Gastrocnemius medialis (tissue), 4 donors: ENCODE measurements at regions not wholly inside any gene's neighbourhood (a gene's known extent, or its start where the extent isn't known, plus 50 kb on each side); places are given as distances from the start of the nearest gene placed in this dataset.

Source experiments
- ATAC-seq, 2 donors: fragments of 150-250 bp; one replicate each; pipeline ENCODE4 v1.9.1; 2016
- DNase-seq, 2 donors: peaks; one replicate each; pipeline ENCODE4 v3.0.0-alpha.2; 2019
- H3K27ac ChIP-seq, 4 donors: fragments of 200-600 bp; sonication (generic); 1 replicate in 1 of 4; 2 replicates in 3 of 4; pipeline ENCODE4 v1.5.1; 2016 to 2018; ENCODE audit warnings: mild to moderate bottlenecking in 2 of 4, moderate library complexity in 1 of 4
- H3K27me3 ChIP-seq, 3 donors: fragments of 200-600 bp; sonication (generic) in 2 of 3; 1 replicate in 1 of 3; 2 replicates in 2 of 3; pipeline versions ENCODE4 v1.5.1 to v1.6.0; 2016 to 2019; ENCODE audit warnings: mild to moderate bottlenecking in 1 of 3, moderate library complexity in 1 of 3
- H3K36me3 ChIP-seq, 2 donors: fragments of 200-600 bp; sonication (generic) in 1 of 2; one replicate each; pipeline ENCODE4 v1.5.1; 2017 to 2018
- H3K4me1 ChIP-seq, 2 donors: fragments of 200-600 bp; sonication (generic) in 1 of 2; one replicate each; pipeline ENCODE4 v1.5.1; 2016 to 2017; ENCODE audit warnings: mild to moderate bottlenecking in 2 of 2
- H3K4me3 ChIP-seq, 4 donors: fragments of 200-600 bp; sonication (generic) in 3 of 4; 1 replicate in 1 of 4; 2 replicates in 3 of 4; pipeline ENCODE4 v1.5.1; 2016 to 2019; ENCODE audit warnings: mild to moderate bottlenecking in 2 of 4
- H3K9me3 ChIP-seq, 3 donors: fragments of 200-600 bp; sonication (generic) in 2 of 3; 1 replicate in 1 of 3; 2 replicates in 2 of 3; pipeline ENCODE4 v1.5.1; 2016 to 2019
- CTCF ChIP-seq, 5 experiments: fragments of 450-650 bp in 3 of 5; fragments of 200-600 bp in 2 of 5; sonication (generic) in 2 of 5; IDR thresholded peaks in 4 of 5; conservative IDR thresholded peaks in 1 of 5; 1 replicate in 4 of 5; 2 replicates in 1 of 5; pipeline ENCODE4 v1.5.1; 2016 to 2019; ENCODE audit warnings: antibody characterized with exemption in 5 of 5, mild to moderate bottlenecking in 3 of 5, moderate library complexity in 3 of 5
- POLR2A ChIP-seq, 2 donors: fragments of 450-650 bp; IDR thresholded peaks; one replicate each; pipeline ENCODE4 v1.6.1; 2017; ENCODE audit warnings: antibody characterized with exemption in 2 of 2, mild to moderate bottlenecking in 2 of 2, moderate library complexity in 2 of 2
- in situ Hi-C, 4 donors: fragments of 200-750 bp; cut with MboI; loops; one replicate each; pipeline versions ENCODE4 v1.15.0 to v1.8.0; 2017; ENCODE audit warnings: low sequenced_read_pairs in 4 of 4
- intact Hi-C: fragments of 100-400 bp; cut with DNase I; formaldehyde crosslinking; loops from one replicate; pipeline ENCODE4 v1.15.1; 2023; ENCODE audit warnings: low total_unique reads

- Histone ChIP-seq H3K36me3 (no peaks in the 10 kb centered on the region), H3K27ac (no peak overlapping the region), H3K27me3 (no peaks in the 10 kb centered on the region), H3K9me3 (no peaks in the 10 kb centered on the region), H3K4me3 (no peak overlapping the region), H3K4me1 (no peaks in the 10 kb centered on the region)
- no peak for ATAC-seq
- no peak for DNase-seq
- intact Hi-C loops (no loop called here), in situ Hi-C loops (no loop called here)
- TF ChIP-seq CTCF (IDR thresholded peaks at IDR 0.05 in 4 of 5, conservative IDR thresholded peaks at IDR 0.05 in 1 of 5) (no peak), POLR2A (IDR thresholded peaks at IDR 0.05) (no peak)
Observed at GRCh38 chr3:99242271-99242670, 340.8 kb upstream of the DCBLD2 start.

- in situ Hi-C loops = no loop called here
- intact Hi-C loops = no loop called here
- no peak overlapping the region for H3K27ac ChIP-seq
- H3K9me3 ChIP-seq = no peaks in the 10 kb centered on the region
- H3K36me3 ChIP-seq = no peaks in the 10 kb centered on the region
- DNase-seq = no peak
- H3K27me3 ChIP-seq = no peaks in the 10 kb centered on the region
- ATAC-seq = no peak
- no peak overlapping the region for H3K4me3 ChIP-seq
- no peaks in the 10 kb centered on the region for H3K4me1 ChIP-seq
- TF ChIP-seq CTCF (IDR thresholded peaks at IDR 0.05 in 4 of 5, conservative IDR thresholded peaks at IDR 0.05 in 1 of 5) = no peak
- no peak for TF ChIP-seq POLR2A (IDR thresholded peaks at IDR 0.05)
Observed at GRCh38 chr3:99240700-99241099, 339.2 kb upstream of the DCBLD2 start.

- no peaks in the 10 kb centered on the region for H3K4me1 ChIP-seq
- no peaks in the 10 kb centered on the region for H3K9me3 ChIP-seq
- H3K27me3 ChIP-seq = no peaks in the 10 kb centered on the region
- no peak for TF ChIP-seq CTCF (IDR thresholded peaks at IDR 0.05 in 4 of 5, conservative IDR thresholded peaks at IDR 0.05 in 1 of 5)
- TF ChIP-seq POLR2A (IDR thresholded peaks at IDR 0.05) = no peak
- H3K4me3 ChIP-seq = no peak overlapping the region
- no peak overlapping the region for H3K27ac ChIP-seq
- DNase-seq (no peak), ATAC-seq (no peak)
- in situ Hi-C loops = no loop called here
- intact Hi-C loops = no loop called here
- no peaks in the 10 kb centered on the region for H3K36me3 ChIP-seq
Observed at GRCh38 chr3:99236576-99236975, 335.1 kb upstream of the DCBLD2 start.

GRCh38 chr3:99232696-99233095, 331.2 kb upstream of the DCBLD2 start:
- intact Hi-C loops = no loop called here
- Histone ChIP-seq H3K4me1 (no peaks in the 10 kb centered on the region), H3K4me3 (no peak overlapping the region), H3K27ac (no peak overlapping the region), H3K27me3 (no peaks in the 10 kb centered on the region), H3K9me3 (no peaks in the 10 kb centered on the region), H3K36me3 (no peaks in the 10 kb centered on the region)
- no peak for TF ChIP-seq CTCF (IDR thresholded peaks at IDR 0.05 in 4 of 5, conservative IDR thresholded peaks at IDR 0.05 in 1 of 5)
- no peak for TF ChIP-seq POLR2A (IDR thresholded peaks at IDR 0.05)
- DNase-seq (no peak), ATAC-seq (no peak)
- in situ Hi-C loops = no loop called here

- no peaks in the 10 kb centered on the region for H3K4me1 ChIP-seq
- TF ChIP-seq CTCF (IDR thresholded peaks at IDR 0.05 in 4 of 5, conservative IDR thresholded peaks at IDR 0.05 in 1 of 5) = no peak
- TF ChIP-seq POLR2A (IDR thresholded peaks at IDR 0.05) = no peak
- peaks cover 0 to 9% (median 0%) of the 10 kb centered on the region in 3 donors for H3K9me3 ChIP-seq
- ATAC-seq = no peak
- no peak for DNase-seq
- in situ Hi-C loops = no loop called here
- intact Hi-C loops = no loop called here
- H3K36me3 ChIP-seq = no peaks in the 10 kb centered on the region
- H3K4me3 ChIP-seq = no peak overlapping the region
- no peak overlapping the region for H3K27ac ChIP-seq
- no peaks in the 10 kb centered on the region for H3K27me3 ChIP-seq
Observed at GRCh38 chr3:99218468-99218867, 317.0 kb upstream of the DCBLD2 start.
